ENCODE measurements at regions not wholly inside any gene's neighbourhood (a gene's known extent, or its start where the extent isn't known, plus 50 kb on each side); places are given as distances from the start of the nearest gene placed in this dataset.

DNA sequence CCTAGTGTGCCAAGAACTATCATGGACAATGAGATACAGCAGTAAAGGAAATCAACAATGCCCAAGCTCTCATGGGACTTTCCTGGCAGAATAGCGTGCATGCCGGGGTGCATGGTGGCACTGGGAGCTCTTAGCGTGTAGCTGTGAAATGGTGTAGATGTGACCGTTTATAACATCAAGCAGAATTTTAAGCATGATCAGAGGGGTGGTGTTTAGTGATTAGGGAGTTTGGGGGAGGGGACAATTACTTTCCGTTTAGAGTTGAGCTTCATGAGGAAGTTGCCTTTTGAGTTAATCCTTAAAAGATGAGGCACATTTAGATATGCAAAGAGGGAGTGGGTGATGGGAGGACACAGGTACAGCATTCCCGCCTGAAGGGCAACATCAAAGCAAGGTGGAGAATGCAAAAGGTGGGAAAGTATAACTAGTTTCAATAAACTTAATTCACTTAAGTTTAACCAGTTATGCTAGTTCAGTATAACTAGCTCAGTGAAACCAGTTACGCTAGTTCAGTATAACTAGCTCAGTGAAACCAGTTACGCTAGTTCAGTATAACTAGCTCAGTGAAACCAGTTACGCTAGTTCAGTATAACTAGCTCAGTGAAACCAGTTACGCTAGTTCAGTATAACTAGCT lies 661.6 kb downstream of the QKI start:
- TF ChIP-seq CTCF (IDR thresholded peaks at IDR 0.05): no peak
- TF ChIP-seq EP300 (IDR thresholded peaks at IDR 0.05): no peak
